ENCODE measurements at regions not wholly inside any gene's neighbourhood (a gene's known extent, or its start where the extent isn't known, plus 50 kb on each side); places are given as distances from the start of the nearest gene placed in this dataset.

DNA sequence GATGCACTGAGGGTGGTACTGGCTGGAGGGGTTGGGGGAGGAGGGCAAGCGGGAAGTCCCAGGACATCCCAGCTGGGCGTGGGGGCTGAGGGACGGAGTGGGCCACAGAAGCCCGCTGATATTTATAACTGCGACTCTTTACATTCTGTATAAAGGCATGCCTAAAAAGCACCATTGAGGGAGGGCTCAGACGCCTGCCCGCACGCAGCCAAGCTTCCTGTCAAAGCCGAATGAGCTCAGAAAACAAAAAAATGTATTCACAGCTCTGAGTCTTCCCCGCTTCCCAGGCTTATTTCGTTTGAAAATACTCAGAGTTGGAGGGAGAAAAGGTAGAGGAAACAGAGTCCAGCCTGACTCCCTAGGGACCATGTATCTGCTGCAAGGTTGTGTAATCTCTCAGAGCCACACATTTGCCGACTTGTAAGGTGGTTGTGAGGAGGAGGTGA, 170.1 kb upstream of the HAAO start:
- TF ChIP-seq EZH2 (IDR thresholded peaks at IDR 0.05): no peak
- no peak for TF ChIP-seq POLR2AphosphoS5 (IDR thresholded peaks at IDR 0.05; ENCODE audit: borderline replicate concordance, low read depth, low read length)
- no peak for TF ChIP-seq FOXP2 (optimal IDR thresholded peaks at IDR 0.05; ENCODE audit: control extremely low read depth, extremely low read length, insufficient read depth)

All from SK-N-MC (cell line).